ENCODE measurements at regions not wholly inside any gene's neighbourhood (a gene's known extent, or its start where the extent isn't known, plus 50 kb on each side); places are given as distances from the start of the nearest gene placed in this dataset.

DNA sequence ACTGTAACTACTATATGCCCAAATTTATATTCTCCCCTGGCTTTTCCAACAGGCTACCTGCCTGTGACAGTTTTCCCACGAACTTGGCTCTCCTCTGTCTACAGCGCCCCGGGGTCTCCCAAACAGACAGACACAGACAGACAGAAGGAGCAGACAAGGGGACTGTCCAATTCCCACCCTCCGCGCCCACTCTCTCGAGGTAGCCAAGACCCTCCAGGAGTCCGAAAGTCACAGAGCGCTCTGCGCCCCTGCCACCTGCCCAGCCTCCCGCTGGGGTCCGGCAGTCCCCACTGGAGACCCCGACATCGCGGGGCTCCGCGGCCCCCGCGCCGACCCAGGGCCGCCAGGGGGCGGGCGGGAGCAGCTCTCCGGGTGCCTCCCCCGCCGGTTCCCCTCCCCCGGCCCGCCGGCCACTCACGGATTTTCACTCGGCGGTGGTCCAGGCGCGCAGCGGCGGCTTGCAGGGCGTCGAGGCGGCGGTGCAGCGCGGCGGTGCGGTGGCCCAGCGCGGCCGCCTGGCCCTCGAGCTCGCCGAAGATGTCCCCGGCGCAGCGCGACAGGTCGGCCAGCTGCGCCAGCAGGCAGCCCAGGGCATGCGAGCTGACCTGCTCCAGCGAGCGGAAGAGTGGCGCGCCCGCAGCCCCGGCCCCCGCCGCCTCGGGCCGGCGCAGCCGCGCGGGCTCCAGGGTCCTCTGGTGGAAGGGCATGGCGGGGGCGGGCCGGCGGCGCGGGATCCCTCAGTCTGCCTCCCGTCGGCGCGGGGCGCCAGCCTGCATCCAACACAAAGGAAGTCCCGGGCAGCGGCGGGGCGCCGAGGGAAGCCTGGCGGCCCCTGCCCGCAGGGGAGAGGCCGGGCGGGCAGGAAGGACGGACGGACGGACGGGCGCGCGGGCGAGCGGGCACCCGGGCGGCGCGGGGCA, 81.3 kb upstream of the CCDC28A start (continued):
- TF ChIP-seq, protein P1, sequence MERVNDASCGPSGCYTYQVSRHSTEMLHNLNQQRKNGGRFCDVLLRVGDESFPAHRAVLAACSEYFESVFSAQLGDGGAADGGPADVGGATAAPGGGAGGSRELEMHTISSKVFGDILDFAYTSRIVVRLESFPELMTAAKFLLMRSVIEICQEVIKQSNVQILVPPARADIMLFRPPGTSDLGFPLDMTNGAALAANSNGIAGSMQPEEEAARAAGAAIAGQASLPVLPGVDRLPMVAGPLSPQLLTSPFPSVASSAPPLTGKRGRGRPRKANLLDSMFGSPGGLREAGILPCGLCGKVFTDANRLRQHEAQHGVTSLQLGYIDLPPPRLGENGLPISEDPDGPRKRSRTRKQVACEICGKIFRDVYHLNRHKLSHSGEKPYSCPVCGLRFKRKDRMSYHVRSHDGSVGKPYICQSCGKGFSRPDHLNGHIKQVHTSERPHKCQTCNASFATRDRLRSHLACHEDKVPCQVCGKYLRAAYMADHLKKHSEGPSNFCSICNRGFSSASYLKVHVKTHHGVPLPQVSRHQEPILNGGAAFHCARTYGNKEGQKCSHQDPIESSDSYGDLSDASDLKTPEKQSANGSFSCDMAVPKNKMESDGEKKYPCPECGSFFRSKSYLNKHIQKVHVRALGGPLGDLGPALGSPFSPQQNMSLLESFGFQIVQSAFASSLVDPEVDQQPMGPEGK (CRISPR knock-in tag; IDR thresholded peaks at IDR 0.05) = peak; percentile 72
- TF ChIP-seq ZNF724P (CRISPR knock-in tag; IDR thresholded peaks at IDR 0.05; ENCODE audit: borderline replicate concordance) (peak; percentile 77; the same call in 1 of the 2 replicates), RBM39 (IDR thresholded peaks at IDR 0.05; ENCODE audit: low read depth, low read length, poor library complexity, severe bottlenecking) (peak; percentile 76), MAZ (IDR thresholded peaks at IDR 0.05; ENCODE audit: borderline replicate concordance, low read depth, low read length) (peak; percentile 87), MAZ (CRISPR knock-in tag; IDR thresholded peaks at IDR 0.05; ENCODE audit: low read depth) (peak; percentile 92), HDAC1 (CRISPR knock-in tag; IDR thresholded peaks at IDR 0.05) (peak; percentile 73; the same call in 1 of the 2 replicates), ZNF747 (CRISPR knock-in tag; IDR thresholded peaks at IDR 0.05; ENCODE audit: borderline replicate concordance) (0 out of 2 replicates have a peak, but pooled peaks have one; percentile 7), ZNF879 (CRISPR knock-in tag; IDR thresholded peaks at IDR 0.05) (no peak), HOXA3 (CRISPR knock-in tag; IDR thresholded peaks at IDR 0.05) (peak; percentile 34; the same call in 1 of the 2 replicates), ZFYVE20 (CRISPR knock-in tag; IDR thresholded peaks at IDR 0.05; ENCODE audit: borderline replicate concordance, low read depth) (peak; percentile 85; the same call in 1 of the 2 replicates), NR3C1 (CRISPR knock-in tag; IDR thresholded peaks at IDR 0.05) (no peak), ASH2L (IDR thresholded peaks at IDR 0.05; ENCODE audit: insufficient read length, low read depth, low read length) (peak; percentile 89), MTA1 (CRISPR knock-in tag; IDR thresholded peaks at IDR 0.05; ENCODE audit: borderline replicate concordance) (peak; percentile 86; the same call in 1 of the 2 replicates), KDM6A (CRISPR knock-in tag; IDR thresholded peaks at IDR 0.05; ENCODE audit: low read depth) (no peak), ARNT2 (CRISPR knock-in tag; IDR thresholded peaks at IDR 0.05; ENCODE audit: low read depth) (peak; percentile 25), KDM2A (CRISPR knock-in tag; IDR thresholded peaks at IDR 0.05; ENCODE audit: borderline replicate concordance, low read depth) (peak; percentile 80), ZBTB7B (CRISPR knock-in tag; IDR thresholded peaks at IDR 0.05) (peak; percentile 94), ZMAT3 (CRISPR knock-in tag; conservative IDR thresholded peaks at IDR 0.05) (peak; percentile 10), PAF1 (CRISPR knock-in tag; IDR thresholded peaks at IDR 0.05) (no peak), ETV6 (CRISPR knock-in tag; conservative IDR thresholded peaks at IDR 0.05) (peak; percentile 63)
- TF ChIP-seq, protein P2, sequence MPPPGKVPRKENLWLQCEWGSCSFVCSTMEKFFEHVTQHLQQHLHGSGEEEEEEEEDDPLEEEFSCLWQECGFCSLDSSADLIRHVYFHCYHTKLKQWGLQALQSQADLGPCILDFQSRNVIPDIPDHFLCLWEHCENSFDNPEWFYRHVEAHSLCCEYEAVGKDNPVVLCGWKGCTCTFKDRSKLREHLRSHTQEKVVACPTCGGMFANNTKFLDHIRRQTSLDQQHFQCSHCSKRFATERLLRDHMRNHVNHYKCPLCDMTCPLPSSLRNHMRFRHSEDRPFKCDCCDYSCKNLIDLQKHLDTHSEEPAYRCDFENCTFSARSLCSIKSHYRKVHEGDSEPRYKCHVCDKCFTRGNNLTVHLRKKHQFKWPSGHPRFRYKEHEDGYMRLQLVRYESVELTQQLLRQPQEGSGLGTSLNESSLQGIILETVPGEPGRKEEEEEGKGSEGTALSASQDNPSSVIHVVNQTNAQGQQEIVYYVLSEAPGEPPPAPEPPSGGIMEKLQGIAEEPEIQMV (CRISPR knock-in tag; IDR thresholded peaks at IDR 0.05; ENCODE audit: low read depth) = peak; percentile 41; the same call in 1 of the 2 replicates
- TF ChIP-seq, protein P3, sequence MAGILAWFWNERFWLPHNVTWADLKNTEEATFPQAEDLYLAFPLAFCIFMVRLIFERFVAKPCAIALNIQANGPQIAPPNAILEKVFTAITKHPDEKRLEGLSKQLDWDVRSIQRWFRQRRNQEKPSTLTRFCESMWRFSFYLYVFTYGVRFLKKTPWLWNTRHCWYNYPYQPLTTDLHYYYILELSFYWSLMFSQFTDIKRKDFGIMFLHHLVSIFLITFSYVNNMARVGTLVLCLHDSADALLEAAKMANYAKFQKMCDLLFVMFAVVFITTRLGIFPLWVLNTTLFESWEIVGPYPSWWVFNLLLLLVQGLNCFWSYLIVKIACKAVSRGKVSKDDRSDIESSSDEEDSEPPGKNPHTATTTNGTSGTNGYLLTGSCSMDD (CRISPR knock-in tag; IDR thresholded peaks at IDR 0.05) = no peak
- TF ChIP-seq, protein P4, sequence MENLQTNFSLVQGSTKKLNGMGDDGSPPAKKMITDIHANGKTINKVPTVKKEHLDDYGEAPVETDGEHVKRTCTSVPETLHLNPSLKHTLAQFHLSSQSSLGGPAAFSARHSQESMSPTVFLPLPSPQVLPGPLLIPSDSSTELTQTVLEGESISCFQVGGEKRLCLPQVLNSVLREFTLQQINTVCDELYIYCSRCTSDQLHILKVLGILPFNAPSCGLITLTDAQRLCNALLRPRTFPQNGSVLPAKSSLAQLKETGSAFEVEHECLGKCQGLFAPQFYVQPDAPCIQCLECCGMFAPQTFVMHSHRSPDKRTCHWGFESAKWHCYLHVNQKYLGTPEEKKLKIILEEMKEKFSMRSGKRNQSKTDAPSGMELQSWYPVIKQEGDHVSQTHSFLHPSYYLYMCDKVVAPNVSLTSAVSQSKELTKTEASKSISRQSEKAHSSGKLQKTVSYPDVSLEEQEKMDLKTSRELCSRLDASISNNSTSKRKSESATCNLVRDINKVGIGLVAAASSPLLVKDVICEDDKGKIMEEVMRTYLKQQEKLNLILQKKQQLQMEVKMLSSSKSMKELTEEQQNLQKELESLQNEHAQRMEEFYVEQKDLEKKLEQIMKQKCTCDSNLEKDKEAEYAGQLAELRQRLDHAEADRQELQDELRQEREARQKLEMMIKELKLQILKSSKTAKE (CRISPR knock-in tag; IDR thresholded peaks at IDR 0.05; ENCODE audit: borderline replicate concordance) = no peak
